ENCODE measurements at regions not wholly inside any gene's neighbourhood (a gene's known extent, or its start where the extent isn't known, plus 50 kb on each side); places are given as distances from the start of the nearest gene placed in this dataset.

- no peak overlapping the region for H3K27ac ChIP-seq (ENCODE audit: low read depth, low read length)
- H3K36me3 Mint-ChIP-seq (ENCODE audit: low read depth): no peaks in the 10 kb centered on the region
- H3K9me3 Mint-ChIP-seq: peaks cover 15% of the 10 kb centered on the region
- peaks cover 8% of the 10 kb centered on the region for H3K4me1 Mint-ChIP-seq
- TF ChIP-seq CTCF (conservative IDR thresholded peaks at IDR 0.05): no peak
- no peak overlapping the region for H3K4me3 Mint-ChIP-seq
- H3K9me3 ChIP-seq (ENCODE audit: control insufficient read depth, low read length): peaks cover 8% of the 10 kb centered on the region
- peak overlapping the region; percentile 17 for H3K27ac Mint-ChIP-seq
- H3K9ac ChIP-seq (ENCODE audit: extremely low read depth, low read length, poor library complexity, severe bottlenecking): no peak overlapping the region
- H3K36me3 ChIP-seq (ENCODE audit: control insufficient read depth, insufficient read depth, low read length): no peaks in the 10 kb centered on the region
- no peak for DNase-seq
- no peaks in the 10 kb centered on the region for H3K27me3 ChIP-seq (ENCODE audit: control insufficient read depth, insufficient read depth, low read length, poor library complexity, severe bottlenecking)
- 87 to 88% methylated on average over 9 to 13 of the region's 13 CpGs for WGBS, 2 experiments (ENCODE audit: insufficient coverage in 1 of 2, insufficient read length in 1 of 2)
- peaks cover 4% of the 10 kb centered on the region for H3K4me1 ChIP-seq (ENCODE audit: control insufficient read depth, insufficient read depth, low read length)
- no peaks in the 10 kb centered on the region for H3K27me3 Mint-ChIP-seq (ENCODE audit: insufficient read depth)
- no peak overlapping the region for H3K4me3 ChIP-seq (ENCODE audit: low read length)
These were observed 144.5 kb upstream of the RUNX3 start for GRCh38 chr1:25074351-25075227.

DNA sequence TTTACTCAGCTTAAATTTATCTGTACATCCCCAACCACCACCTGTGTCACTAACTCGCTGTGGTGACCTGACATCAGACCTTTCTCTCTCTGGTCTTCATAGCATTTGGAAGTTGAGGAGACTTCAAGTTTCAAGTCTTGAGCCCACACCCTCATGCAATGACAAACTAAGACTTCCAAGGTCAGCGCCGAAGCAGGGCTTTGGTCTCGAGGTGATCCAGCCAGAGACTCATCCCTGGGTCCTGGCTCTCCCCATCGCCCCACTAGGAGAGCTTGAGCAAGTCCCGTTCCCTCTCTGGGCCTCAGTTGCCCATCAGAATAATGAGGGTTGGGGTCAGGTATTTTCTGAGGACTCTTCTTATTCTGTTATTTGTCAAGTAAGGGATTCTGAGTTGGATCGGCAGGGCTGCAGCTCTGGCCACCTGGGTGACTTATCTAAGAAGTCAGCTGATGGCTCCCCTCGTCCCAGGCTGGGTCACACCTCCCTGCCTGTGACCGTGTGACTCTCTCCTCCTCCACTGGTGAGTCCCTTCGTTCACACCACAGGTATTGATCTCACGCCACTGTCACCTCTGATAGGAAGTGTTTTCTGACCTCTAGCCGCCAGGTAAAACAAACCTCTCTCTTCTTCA lies 143.7 kb upstream of the RUNX3 start:
- Mint-ChIP-seq H3K36me3 (ENCODE audit: low read depth) (no peaks in the 10 kb centered on the region), H3K27me3 (ENCODE audit: insufficient read depth) (no peaks in the 10 kb centered on the region), H3K4me3 (no peak overlapping the region), H3K4me1 (peaks cover 8% of the 10 kb centered on the region), H3K9me3 (peaks cover 13% of the 10 kb centered on the region), H3K27ac (peak overlapping the region; percentile 17)
- Histone ChIP-seq H3K36me3 (ENCODE audit: control insufficient read depth, insufficient read depth, low read length) (no peaks in the 10 kb centered on the region), H3K9me3 (ENCODE audit: control insufficient read depth, low read length) (peaks cover 8% of the 10 kb centered on the region), H3K4me3 (ENCODE audit: low read length) (no peak overlapping the region), H3K27ac (ENCODE audit: low read depth, low read length) (no peak overlapping the region), H3K4me1 (ENCODE audit: control insufficient read depth, insufficient read depth, low read length) (peaks cover 4% of the 10 kb centered on the region), H3K27me3 (ENCODE audit: control insufficient read depth, insufficient read depth, low read length, poor library complexity, severe bottlenecking) (no peaks in the 10 kb centered on the region), H3K9ac (ENCODE audit: extremely low read depth, low read length, poor library complexity, severe bottlenecking) (no peak overlapping the region)
- peak; percentile 73 for DNase-seq
- TF ChIP-seq CTCF (conservative IDR thresholded peaks at IDR 0.05): no peak
- WGBS, 2 experiments (ENCODE audit: insufficient coverage in 1 of 2, insufficient read length in 1 of 2): 70 to 87% methylated on average over 7 to 12 of the region's 12 CpGs

- 94% methylated on average over 5 of the region's 5 CpGs for WGBS, 2 experiments (ENCODE audit: insufficient coverage in 1 of 2, insufficient read length in 1 of 2)
- Mint-ChIP-seq H3K27me3 (ENCODE audit: insufficient read depth) (no peaks in the 10 kb centered on the region), H3K4me3 (no peak overlapping the region), H3K9me3 (peaks cover 11% of the 10 kb centered on the region), H3K36me3 (ENCODE audit: low read depth) (no peaks in the 10 kb centered on the region), H3K4me1 (peaks cover 8% of the 10 kb centered on the region), H3K27ac (no peak overlapping the region)
- no peak overlapping the region for H3K9ac ChIP-seq (ENCODE audit: extremely low read depth, low read length, poor library complexity, severe bottlenecking)
- no peak overlapping the region for H3K27ac ChIP-seq (ENCODE audit: low read depth, low read length)
- H3K36me3 ChIP-seq (ENCODE audit: control insufficient read depth, insufficient read depth, low read length): no peaks in the 10 kb centered on the region
- H3K4me1 ChIP-seq (ENCODE audit: control insufficient read depth, insufficient read depth, low read length): peaks cover 4% of the 10 kb centered on the region
- H3K27me3 ChIP-seq (ENCODE audit: control insufficient read depth, insufficient read depth, low read length, poor library complexity, severe bottlenecking): no peaks in the 10 kb centered on the region
- DNase-seq: no peak
- TF ChIP-seq CTCF (conservative IDR thresholded peaks at IDR 0.05): no peak
- H3K9me3 ChIP-seq (ENCODE audit: control insufficient read depth, low read length): peaks cover 6% of the 10 kb centered on the region
- H3K4me3 ChIP-seq (ENCODE audit: low read length): no peak overlapping the region
These were observed 142.4 kb upstream of the RUNX3 start for GRCh38 chr1:25072461-25072860.
